CD4-positive, alpha-beta T cell treated with Interleukin-21 for 1 hour (primary cell): ENCODE measurements at regions not wholly inside any gene's neighbourhood (a gene's known extent, or its start where the extent isn't known, plus 50 kb on each side); places are given as distances from the start of the nearest gene placed in this dataset.

Source experiments
- DNase-seq: peaks from one replicate; pipeline ENCODE4 v3.0.0-alpha.2; 2020

- no peak for DNase-seq
These were observed 123.1 kb upstream of the C11orf87 start for GRCh38 chr11:109298865-109299264.

GRCh38 chr11:109300211-109300610 is 121.8 kb upstream of the C11orf87 start:
- no peak for DNase-seq

- no peak for DNase-seq
These were observed 119.2 kb upstream of the C11orf87 start for GRCh38 chr11:109302591-109303334.

- DNase-seq, result no peak
These were observed 118.6 kb upstream of the C11orf87 start for GRCh38 chr11:109303342-109303741.

- DNase-seq, result no peak
These were observed 117.8 kb upstream of the C11orf87 start for GRCh38 chr11:109304159-109304558.

- DNase-seq, result no peak
These were observed 117.0 kb upstream of the C11orf87 start for GRCh38 chr11:109305009-109305408.

- no peak for DNase-seq
These were observed 115.7 kb upstream of the C11orf87 start for GRCh38 chr11:109306322-109306721.

- no peak for DNase-seq
These were observed 114.6 kb upstream of the C11orf87 start for GRCh38 chr11:109307366-109307765.

- no peak for DNase-seq
These were observed 113.4 kb upstream of the C11orf87 start for GRCh38 chr11:109308551-109308950.

GRCh38 chr11:109309153-109309552 is 112.8 kb upstream of the C11orf87 start:
- no peak for DNase-seq

- no peak for DNase-seq
These were observed 104.3 kb upstream of the C11orf87 start for GRCh38 chr11:109317726-109318125.

GRCh38 chr11:109320595-109320994 is 101.4 kb upstream of the C11orf87 start:
- DNase-seq, result no peak

GRCh38 chr11:109326781-109327180 is 95.2 kb upstream of the C11orf87 start:
- no peak for DNase-seq

GRCh38 chr11:109329716-109330115 is 92.3 kb upstream of the C11orf87 start:
- no peak for DNase-seq

GRCh38 chr11:109338131-109338530 is 83.9 kb upstream of the C11orf87 start:
- DNase-seq, result no peak

GRCh38 chr11:109342261-109342660 is 79.7 kb upstream of the C11orf87 start:
- no peak for DNase-seq

- no peak for DNase-seq
These were observed 78.7 kb upstream of the C11orf87 start for GRCh38 chr11:109343242-109343641.

- DNase-seq, result no peak
These were observed 74.7 kb upstream of the C11orf87 start for GRCh38 chr11:109347304-109347703.

- no peak for DNase-seq
These were observed 72.5 kb upstream of the C11orf87 start for GRCh38 chr11:109349276-109350080.

- DNase-seq, result no peak
These were observed 71.9 kb upstream of the C11orf87 start for GRCh38 chr11:109350091-109350490.

- no peak for DNase-seq
These were observed 59.9 kb upstream of the C11orf87 start for GRCh38 chr11:109362059-109362458.

- DNase-seq, result no peak
These were observed 58.3 kb upstream of the C11orf87 start for GRCh38 chr11:109363682-109364081.

- DNase-seq, result no peak
These were observed 57.1 kb upstream of the C11orf87 start for GRCh38 chr11:109364851-109365250.

GRCh38 chr11:109371444-109372176 is 50.4 kb upstream of the C11orf87 start:
- no peak for DNase-seq
